ENCODE measurements at regions not wholly inside any gene's neighbourhood (a gene's known extent, or its start where the extent isn't known, plus 50 kb on each side); places are given as distances from the start of the nearest gene placed in this dataset.
"Not testable (repeated sequence)": the region's sequence is repeated elsewhere in the genome, so short reads cannot be mapped to it uniquely, and the experiment has no call there.

GRCh38 chr4:159410076-159410777 lies 307.3 kb downstream of the RAPGEF2 start:
- H3K27ac Mint-ChIP-seq = no peak overlapping the region
- no peaks in the 10 kb centered on the region for H3K4me1 Mint-ChIP-seq (ENCODE audit: low read depth)
- DNase-seq (ENCODE audit: low spot score) = no peak
- H3K27me3 Mint-ChIP-seq (ENCODE audit: insufficient read depth) = peaks cover 3% of the 10 kb centered on the region
- H3K36me3 Mint-ChIP-seq (ENCODE audit: low read depth) = no peaks in the 10 kb centered on the region
- no peaks in the 10 kb centered on the region for H3K9me3 Mint-ChIP-seq
- no peak overlapping the region for H3K4me3 Mint-ChIP-seq
- intact Hi-C loops (cut with micrococcal nuclease) = no loop called here

- H3K27ac Mint-ChIP-seq = no peak overlapping the region
- H3K9me3 Mint-ChIP-seq = no peaks in the 10 kb centered on the region
- no peaks in the 10 kb centered on the region for H3K36me3 Mint-ChIP-seq (ENCODE audit: low read depth)
- H3K4me1 Mint-ChIP-seq (ENCODE audit: low read depth) = no peaks in the 10 kb centered on the region
- no peak overlapping the region for H3K4me3 Mint-ChIP-seq
- peaks cover 3% of the 10 kb centered on the region for H3K27me3 Mint-ChIP-seq (ENCODE audit: insufficient read depth)
- intact Hi-C loops (cut with micrococcal nuclease) = no loop called here
- DNase-seq (ENCODE audit: low spot score) = no peak
These were observed 308.0 kb downstream of the RAPGEF2 start for GRCh38 chr4:159410891-159411290.

- Mint-ChIP-seq H3K36me3 (ENCODE audit: low read depth) (no peaks in the 10 kb centered on the region), H3K4me1 (ENCODE audit: low read depth) (no peaks in the 10 kb centered on the region), H3K9me3 (no peaks in the 10 kb centered on the region), H3K4me3 (no peak overlapping the region), H3K27me3 (ENCODE audit: insufficient read depth) (peaks cover 5% of the 10 kb centered on the region), H3K27ac (no peak overlapping the region)
- intact Hi-C loops (cut with micrococcal nuclease) = no loop called here
- DNase-seq (ENCODE audit: low spot score) = no peak
These were observed 310.5 kb downstream of the RAPGEF2 start for GRCh38 chr4:159413306-159413943.

- intact Hi-C loops (cut with micrococcal nuclease) = no loop called here
These were observed 311.4 kb downstream of the RAPGEF2 start for GRCh38 chr4:159414305-159414704.

GRCh38 chr4:159416073-159416472 lies 313.2 kb downstream of the RAPGEF2 start:
- H3K36me3 Mint-ChIP-seq (ENCODE audit: low read depth) = no peaks in the 10 kb centered on the region
- no peak overlapping the region for H3K4me3 Mint-ChIP-seq
- peaks cover 2% of the 10 kb centered on the region for H3K27me3 Mint-ChIP-seq (ENCODE audit: insufficient read depth)
- DNase-seq (ENCODE audit: low spot score) = no peak
- H3K9me3 Mint-ChIP-seq = peaks cover 3% of the 10 kb centered on the region
- no peaks in the 10 kb centered on the region for H3K4me1 Mint-ChIP-seq (ENCODE audit: low read depth)
- H3K27ac Mint-ChIP-seq = no peak overlapping the region
- intact Hi-C loops (cut with micrococcal nuclease) = no loop called here

More at GRCh38 chr4:159414305-159414704, 311.4 kb downstream of the RAPGEF2 start:
- no peaks in the 10 kb centered on the region for H3K36me3 Mint-ChIP-seq (ENCODE audit: low read depth)
- peaks cover 5% of the 10 kb centered on the region for H3K27me3 Mint-ChIP-seq (ENCODE audit: insufficient read depth)
- no peak overlapping the region for H3K27ac Mint-ChIP-seq
- no peaks in the 10 kb centered on the region for H3K4me1 Mint-ChIP-seq (ENCODE audit: low read depth)
- no peak overlapping the region for H3K4me3 Mint-ChIP-seq
- H3K9me3 Mint-ChIP-seq = no peaks in the 10 kb centered on the region
- DNase-seq (ENCODE audit: low spot score) = no peak

GRCh38 chr4:159416996-159417395 lies 314.1 kb downstream of the RAPGEF2 start:
- peaks cover 3% of the 10 kb centered on the region for H3K9me3 Mint-ChIP-seq
- H3K4me3 Mint-ChIP-seq = no peak overlapping the region
- no peaks in the 10 kb centered on the region for H3K36me3 Mint-ChIP-seq (ENCODE audit: low read depth)
- intact Hi-C loops (cut with micrococcal nuclease) = no loop called here
- no peaks in the 10 kb centered on the region for H3K4me1 Mint-ChIP-seq (ENCODE audit: low read depth)
- H3K27ac Mint-ChIP-seq = no peak overlapping the region
- DNase-seq (ENCODE audit: low spot score) = no peak
- H3K27me3 Mint-ChIP-seq (ENCODE audit: insufficient read depth) = peaks cover 2% of the 10 kb centered on the region

- peaks cover 2% of the 10 kb centered on the region for H3K27me3 Mint-ChIP-seq (ENCODE audit: insufficient read depth)
- no peak overlapping the region for H3K27ac Mint-ChIP-seq
- no peak overlapping the region for H3K4me3 Mint-ChIP-seq
- DNase-seq (ENCODE audit: low spot score) = no peak
- H3K4me1 Mint-ChIP-seq (ENCODE audit: low read depth) = no peaks in the 10 kb centered on the region
- intact Hi-C loops (cut with micrococcal nuclease) = no loop called here
- no peaks in the 10 kb centered on the region for H3K36me3 Mint-ChIP-seq (ENCODE audit: low read depth)
- H3K9me3 Mint-ChIP-seq = peaks cover 3% of the 10 kb centered on the region
These were observed 317.5 kb downstream of the RAPGEF2 start for GRCh38 chr4:159420162-159421057.

GRCh38 chr4:159421058-159421419 lies 318.2 kb downstream of the RAPGEF2 start:
- DNase-seq (ENCODE audit: low spot score); H3K27ac Mint-ChIP-seq; intact Hi-C loops (cut with micrococcal nuclease); H3K36me3 Mint-ChIP-seq (ENCODE audit: low read depth); H3K4me1 Mint-ChIP-seq (ENCODE audit: low read depth); H3K9me3 Mint-ChIP-seq; H3K4me3 Mint-ChIP-seq; H3K27me3 Mint-ChIP-seq (ENCODE audit: insufficient read depth): not testable (repeated sequence)

GRCh38 chr4:159422019-159422418 lies 319.1 kb downstream of the RAPGEF2 start:
- H3K4me1 Mint-ChIP-seq (ENCODE audit: low read depth) = no peaks in the 10 kb centered on the region
- H3K4me3 Mint-ChIP-seq = no peak overlapping the region
- H3K27ac Mint-ChIP-seq = no peak overlapping the region
- intact Hi-C loops (cut with micrococcal nuclease) = no loop called here
- H3K27me3 Mint-ChIP-seq (ENCODE audit: insufficient read depth) = no peaks in the 10 kb centered on the region
- H3K36me3 Mint-ChIP-seq (ENCODE audit: low read depth) = no peaks in the 10 kb centered on the region
- peaks cover 3% of the 10 kb centered on the region for H3K9me3 Mint-ChIP-seq
- no peak for DNase-seq (ENCODE audit: low spot score)

- Mint-ChIP-seq H3K4me3 (no peak overlapping the region), H3K4me1 (ENCODE audit: low read depth) (no peaks in the 10 kb centered on the region), H3K27me3 (ENCODE audit: insufficient read depth) (no peaks in the 10 kb centered on the region), H3K36me3 (ENCODE audit: low read depth) (no peaks in the 10 kb centered on the region), H3K27ac (no peak overlapping the region), H3K9me3 (peaks cover 3% of the 10 kb centered on the region)
- no peak for DNase-seq (ENCODE audit: low spot score)
- intact Hi-C loops (cut with micrococcal nuclease) = no loop called here
These were observed 319.7 kb downstream of the RAPGEF2 start for GRCh38 chr4:159422626-159423025.

GRCh38 chr4:159425737-159426305 lies 322.9 kb downstream of the RAPGEF2 start:
- Mint-ChIP-seq H3K27me3 (ENCODE audit: insufficient read depth) (no peaks in the 10 kb centered on the region), H3K4me1 (ENCODE audit: low read depth) (no peaks in the 10 kb centered on the region), H3K27ac (no peak overlapping the region), H3K36me3 (ENCODE audit: low read depth) (no peaks in the 10 kb centered on the region), H3K9me3 (no peaks in the 10 kb centered on the region), H3K4me3 (no peak overlapping the region)
- intact Hi-C loops (cut with micrococcal nuclease) = no loop called here
- no peak for DNase-seq (ENCODE audit: low spot score)

GRCh38 chr4:159428293-159428692 lies 325.4 kb downstream of the RAPGEF2 start:
- no peak overlapping the region for H3K27ac Mint-ChIP-seq
- H3K4me3 Mint-ChIP-seq = no peak overlapping the region
- intact Hi-C loops (cut with micrococcal nuclease) = no loop called here
- no peak for DNase-seq (ENCODE audit: low spot score)
- H3K36me3 Mint-ChIP-seq (ENCODE audit: low read depth) = no peaks in the 10 kb centered on the region
- no peaks in the 10 kb centered on the region for H3K9me3 Mint-ChIP-seq
- no peaks in the 10 kb centered on the region for H3K27me3 Mint-ChIP-seq (ENCODE audit: insufficient read depth)
- H3K4me1 Mint-ChIP-seq (ENCODE audit: low read depth) = no peaks in the 10 kb centered on the region

Measured in activated T-helper 1 cell treated with anti-CD3 and anti-CD28 coated beads, Interleukin-12 subunit alpha, Interleukin-12 subunit beta, Interleukin-2, Interleukin-4 antibody, amounts not matched to agents 30 ng/mL and 10 ng/mL and 1 ng/mL, durations not matched to agents 14 hours and 24 hours and 36 hours (primary cell).